ENCODE measurements at regions not wholly inside any gene's neighbourhood (a gene's known extent, or its start where the extent isn't known, plus 50 kb on each side); places are given as distances from the start of the nearest gene placed in this dataset.

- TF ChIP-seq CTCF (conservative IDR thresholded peaks at IDR 0.05) (no peak), ZFX (IDR thresholded peaks at IDR 0.05) (no peak)
Observed at GRCh38 chr9:18235181-18235908, 238.6 kb upstream of the ADAMTSL1 start.

Data from C4-2B (cell line).